ENCODE measurements at regions not wholly inside any gene's neighbourhood (a gene's known extent, or its start where the extent isn't known, plus 50 kb on each side); places are given as distances from the start of the nearest gene placed in this dataset.

GRCh38 chr5:30686530-30686929 lies 507.0 kb upstream of the CDH6 start:
- Histone ChIP-seq H3K9me2 (no peaks in the 10 kb centered on the region), H3K4me3 (ENCODE audit: low read depth in 2 of 2, low read length in 1 of 2) (no peak overlapping the region), H3F3A (replicated peaks; ENCODE audit: insufficient read depth) (no peaks in the 10 kb centered on the region), H2AFZ (ENCODE audit: low read depth) (no peak overlapping the region), H3K27me3 (ENCODE audit: insufficient read depth) (no peaks in the 10 kb centered on the region), H3K4me2 (no peak overlapping the region), H3K27ac (ENCODE audit: low read depth in 2 of 2, low read length in 1 of 2) (no peak overlapping the region), H3K36me3 (replicated peaks in 1 of 2; ENCODE audit: control insufficient read depth in 1 of 2, insufficient read depth in 2 of 2, low read length in 1 of 2) (no peaks in the 10 kb centered on the region), H3K4me1 (ENCODE audit: control insufficient read depth in 1 of 2, insufficient read depth in 2 of 2, low read depth in 1 of 2, low read length in 1 of 2) (no peaks in the 10 kb centered on the region), H4K20me1 (ENCODE audit: insufficient read depth) (no peaks in the 10 kb centered on the region), H3K79me2 (ENCODE audit: insufficient read depth) (no peaks in the 10 kb centered on the region), H3K9me3 (no peaks in the 10 kb centered on the region), H3K9ac (no peak overlapping the region)
- POLR2A ChIA-PET, result no interaction called here
- 24% methylated on average over 2 of the region's 2 CpGs for WGBS (ENCODE audit: low lambda C conversion rate)
- DNase-seq, result no peak
- TF ChIP-seq, protein P1, sequence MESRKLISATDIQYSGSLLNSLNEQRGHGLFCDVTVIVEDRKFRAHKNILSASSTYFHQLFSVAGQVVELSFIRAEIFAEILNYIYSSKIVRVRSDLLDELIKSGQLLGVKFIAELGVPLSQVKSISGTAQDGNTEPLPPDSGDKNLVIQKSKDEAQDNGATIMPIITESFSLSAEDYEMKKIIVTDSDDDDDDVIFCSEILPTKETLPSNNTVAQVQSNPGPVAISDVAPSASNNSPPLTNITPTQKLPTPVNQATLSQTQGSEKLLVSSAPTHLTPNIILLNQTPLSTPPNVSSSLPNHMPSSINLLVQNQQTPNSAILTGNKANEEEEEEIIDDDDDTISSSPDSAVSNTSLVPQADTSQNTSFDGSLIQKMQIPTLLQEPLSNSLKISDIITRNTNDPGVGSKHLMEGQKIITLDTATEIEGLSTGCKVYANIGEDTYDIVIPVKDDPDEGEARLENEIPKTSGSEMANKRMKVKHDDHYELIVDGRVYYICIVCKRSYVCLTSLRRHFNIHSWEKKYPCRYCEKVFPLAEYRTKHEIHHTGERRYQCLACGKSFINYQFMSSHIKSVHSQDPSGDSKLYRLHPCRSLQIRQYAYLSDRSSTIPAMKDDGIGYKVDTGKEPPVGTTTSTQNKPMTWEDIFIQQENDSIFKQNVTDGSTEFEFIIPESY (IDR thresholded peaks at IDR 0.05; ENCODE audit: borderline replicate concordance, low read depth), result no peak
- TF ChIP-seq NFIC (IDR thresholded peaks at IDR 0.05; ENCODE audit: borderline replicate concordance) (no peak), SIN3A (IDR thresholded peaks at IDR 0.05; ENCODE audit: borderline replicate concordance, low read depth, low read length) (no peak), JUND (IDR thresholded peaks at IDR 0.05) (no peak), IRF3 (IDR thresholded peaks at IDR 0.05; ENCODE audit: low read depth, low read length) (no peak), SMC3 (IDR thresholded peaks at IDR 0.05; ENCODE audit: low read depth, low read length) (no peak), RCOR1 (IDR thresholded peaks at IDR 0.05; ENCODE audit: low read length) (no peak), MEF2A (IDR thresholded peaks at IDR 0.05; ENCODE audit: borderline replicate concordance, low read depth) (no peak), YY1 (IDR thresholded peaks at IDR 0.05; ENCODE audit: low read depth) (no peak), MXI1 (IDR thresholded peaks at IDR 0.05; ENCODE audit: low read depth, low read length) (no peak)
- TF ChIP-seq, protein P2, sequence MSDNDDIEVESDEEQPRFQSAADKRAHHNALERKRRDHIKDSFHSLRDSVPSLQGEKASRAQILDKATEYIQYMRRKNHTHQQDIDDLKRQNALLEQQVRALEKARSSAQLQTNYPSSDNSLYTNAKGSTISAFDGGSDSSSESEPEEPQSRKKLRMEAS (IDR thresholded peaks at IDR 0.05; ENCODE audit: low read depth), result no peak
- CTCF ChIA-PET, result no interaction called here

DNA sequence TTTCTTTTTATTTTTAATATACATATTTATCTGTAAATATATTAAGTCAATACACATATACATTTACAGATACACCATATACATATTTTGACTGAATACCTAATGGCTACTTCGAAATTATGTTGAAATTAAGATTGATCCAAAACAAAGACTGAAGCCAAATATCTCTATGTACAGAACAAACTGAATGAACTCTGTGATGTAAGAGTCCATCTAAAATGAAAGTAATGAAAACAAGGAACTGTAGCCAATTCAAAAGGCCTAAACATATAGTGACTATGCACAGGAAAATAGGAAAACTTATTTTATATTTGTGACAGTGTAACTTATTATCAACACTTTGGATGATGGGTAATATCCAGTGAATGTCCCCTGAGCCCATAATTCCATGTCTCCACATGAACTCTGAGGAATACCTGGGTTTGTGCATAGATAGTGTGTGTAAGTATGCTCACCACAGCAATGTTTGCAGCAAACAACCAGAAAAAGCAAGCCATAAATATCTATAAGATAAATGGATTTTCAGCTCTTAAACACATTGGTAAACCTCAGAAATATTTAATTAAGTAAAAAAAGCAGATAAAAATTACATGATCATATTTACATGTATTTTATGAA lies 517.2 kb upstream of the CDH6 start:
- H3K27me3 ChIP-seq (ENCODE audit: insufficient read depth), result no peaks in the 10 kb centered on the region
- H3K36me3 ChIP-seq (replicated peaks in 1 of 2; ENCODE audit: control insufficient read depth in 1 of 2, insufficient read depth in 2 of 2, low read length in 1 of 2), result no peaks in the 10 kb centered on the region
- no peak overlapping the region for H3K27ac ChIP-seq (ENCODE audit: low read depth in 2 of 2, low read length in 1 of 2)
- ChIA-PET POLR2A (no interaction called here), CTCF (no interaction called here)
- H3K9me2 ChIP-seq, result no peaks in the 10 kb centered on the region
- H2AFZ ChIP-seq (ENCODE audit: low read depth), result no peak overlapping the region
- 0% methylated on average over 1 of the region's 1 CpG for WGBS (ENCODE audit: low lambda C conversion rate)
- no peak overlapping the region for H3K4me3 ChIP-seq (ENCODE audit: low read depth in 2 of 2, low read length in 1 of 2)
- no peaks in the 10 kb centered on the region for H3K79me2 ChIP-seq (ENCODE audit: insufficient read depth)
- no peak overlapping the region for H3K4me2 ChIP-seq
- no peak for DNase-seq
- TF ChIP-seq, protein P3, sequence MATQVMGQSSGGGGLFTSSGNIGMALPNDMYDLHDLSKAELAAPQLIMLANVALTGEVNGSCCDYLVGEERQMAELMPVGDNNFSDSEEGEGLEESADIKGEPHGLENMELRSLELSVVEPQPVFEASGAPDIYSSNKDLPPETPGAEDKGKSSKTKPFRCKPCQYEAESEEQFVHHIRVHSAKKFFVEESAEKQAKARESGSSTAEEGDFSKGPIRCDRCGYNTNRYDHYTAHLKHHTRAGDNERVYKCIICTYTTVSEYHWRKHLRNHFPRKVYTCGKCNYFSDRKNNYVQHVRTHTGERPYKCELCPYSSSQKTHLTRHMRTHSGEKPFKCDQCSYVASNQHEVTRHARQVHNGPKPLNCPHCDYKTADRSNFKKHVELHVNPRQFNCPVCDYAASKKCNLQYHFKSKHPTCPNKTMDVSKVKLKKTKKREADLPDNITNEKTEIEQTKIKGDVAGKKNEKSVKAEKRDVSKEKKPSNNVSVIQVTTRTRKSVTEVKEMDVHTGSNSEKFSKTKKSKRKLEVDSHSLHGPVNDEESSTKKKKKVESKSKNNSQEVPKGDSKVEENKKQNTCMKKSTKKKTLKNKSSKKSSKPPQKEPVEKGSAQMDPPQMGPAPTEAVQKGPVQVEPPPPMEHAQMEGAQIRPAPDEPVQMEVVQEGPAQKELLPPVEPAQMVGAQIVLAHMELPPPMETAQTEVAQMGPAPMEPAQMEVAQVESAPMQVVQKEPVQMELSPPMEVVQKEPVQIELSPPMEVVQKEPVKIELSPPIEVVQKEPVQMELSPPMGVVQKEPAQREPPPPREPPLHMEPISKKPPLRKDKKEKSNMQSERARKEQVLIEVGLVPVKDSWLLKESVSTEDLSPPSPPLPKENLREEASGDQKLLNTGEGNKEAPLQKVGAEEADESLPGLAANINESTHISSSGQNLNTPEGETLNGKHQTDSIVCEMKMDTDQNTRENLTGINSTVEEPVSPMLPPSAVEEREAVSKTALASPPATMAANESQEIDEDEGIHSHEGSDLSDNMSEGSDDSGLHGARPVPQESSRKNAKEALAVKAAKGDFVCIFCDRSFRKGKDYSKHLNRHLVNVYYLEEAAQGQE (IDR thresholded peaks at IDR 0.05; ENCODE audit: low read depth, low read length), result no peak
- no peaks in the 10 kb centered on the region for H4K20me1 ChIP-seq (ENCODE audit: insufficient read depth)
- no peaks in the 10 kb centered on the region for H3K4me1 ChIP-seq (ENCODE audit: control insufficient read depth in 1 of 2, insufficient read depth in 2 of 2, low read depth in 1 of 2, low read length in 1 of 2)
- no peaks in the 10 kb centered on the region for H3K9me3 ChIP-seq
- no peak overlapping the region for H3K9ac ChIP-seq
- H3F3A ChIP-seq (replicated peaks; ENCODE audit: insufficient read depth), result no peaks in the 10 kb centered on the region

All from SK-N-SH (cell line).